Neural progenitor cell (in vitro differentiated cells): ENCODE measurements at regions not wholly inside any gene's neighbourhood (a gene's known extent, or its start where the extent isn't known, plus 50 kb on each side); places are given as distances from the start of the nearest gene placed in this dataset.

Experiments used
- CTCF ChIP-seq: fragments of 200-600 bp; sonication (generic); IDR thresholded peaks from 2 replicates; pipeline ENCODE4 v1.5.1; 2017; ENCODE audit warnings: antibody characterized with exemption, mild to moderate bottlenecking
- EZH2 ChIP-seq: fragments of 200-600 bp; sonication (generic); IDR thresholded peaks from 2 replicates; pipeline ENCODE4 v1.6.1; 2017; ENCODE audit warnings: antibody characterized with exemption, mild to moderate bottlenecking, moderate library complexity

DNA sequence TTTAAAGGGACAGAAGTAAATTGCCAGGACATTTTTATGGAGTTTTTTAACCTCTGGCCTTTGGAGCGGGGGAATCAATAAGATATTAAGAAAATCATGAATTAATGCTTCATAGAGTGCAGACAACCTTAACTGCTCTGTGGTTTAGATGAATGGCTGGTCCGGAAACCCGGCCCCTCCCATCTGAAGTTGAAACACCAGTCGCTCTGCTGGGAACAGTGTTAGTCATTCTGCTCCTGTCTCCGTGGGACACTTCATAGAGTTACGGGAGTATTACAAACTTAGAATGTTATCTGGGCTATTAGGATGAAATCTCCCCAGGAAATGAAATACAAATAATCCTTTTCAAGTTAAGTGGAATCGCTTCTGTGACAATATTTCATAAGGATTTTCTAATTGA is 110.1 kb upstream of the IRX2 start:
- TF ChIP-seq CTCF (no peak), EZH2 (no peak)
